Activated T-cell treated with anti-CD3 and anti-CD28 coated beads, Interleukin-2, amount 50 U/mL, for 24 hours (primary cell): ENCODE measurements at regions not wholly inside any gene's neighbourhood (a gene's known extent, or its start where the extent isn't known, plus 50 kb on each side); places are given as distances from the start of the nearest gene placed in this dataset.
"Not testable (repeated sequence)": the region's sequence is repeated elsewhere in the genome, so short reads cannot be mapped to it uniquely, and the experiment has no call there.

Experiments
- DNase-seq: peaks from one replicate; pipeline ENCODE4 v3.0.0-alpha.2; 2020
- H3K27ac Mint-ChIP-seq: 2 replicates; pipeline ENCODE4 v1.8.0; 2020; ENCODE audit warnings: mild to moderate bottlenecking, mixed read lengths
- H3K27me3 Mint-ChIP-seq: 2 replicates; pipeline ENCODE4 v1.8.0; 2020; ENCODE audit warnings: mixed read lengths
- H3K36me3 Mint-ChIP-seq: 2 replicates; pipeline ENCODE4 v1.8.0; 2020; ENCODE audit warnings: low read depth, mixed read lengths
- H3K4me1 Mint-ChIP-seq: 2 replicates; pipeline ENCODE4 v1.8.0; 2020; ENCODE audit warnings: low read depth, mixed read lengths
- H3K4me3 Mint-ChIP-seq: 2 replicates; pipeline ENCODE4 v1.8.0; 2020; ENCODE audit warnings: mild to moderate bottlenecking, moderate library complexity, mixed read lengths
- H3K9me3 Mint-ChIP-seq: 2 replicates; pipeline ENCODE4 v1.8.0; 2020; ENCODE audit warnings: mixed read lengths

- H3K9me3 Mint-ChIP-seq, H3K4me3 Mint-ChIP-seq, H3K27me3 Mint-ChIP-seq, H3K27ac Mint-ChIP-seq, H3K36me3 Mint-ChIP-seq, DNase-seq, H3K4me1 Mint-ChIP-seq: not testable (repeated sequence)
Measured at GRCh38 chr2:87611416-87611815, 136.5 kb upstream of the PLGLB2 start.

DNA sequence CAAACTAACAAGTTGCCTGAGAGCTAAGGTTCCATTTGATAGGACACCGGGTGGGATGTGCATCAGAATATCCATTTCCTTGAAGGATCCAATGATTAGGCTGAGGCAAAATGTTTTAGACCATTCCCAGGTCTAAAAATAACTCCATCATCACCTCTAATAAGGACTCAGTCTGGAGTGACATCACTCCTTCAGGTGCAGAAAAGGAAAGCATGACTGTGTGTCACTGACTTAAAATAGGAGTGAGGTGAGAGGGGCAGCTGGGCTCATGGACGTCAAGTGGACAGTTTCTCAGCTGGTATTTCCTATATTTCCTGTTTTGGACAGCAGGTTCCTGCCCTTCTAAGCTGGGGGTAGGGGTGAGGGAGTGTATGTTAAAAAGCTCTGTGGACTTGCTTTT lies 135.9 kb upstream of the PLGLB2 start:
- H3K27ac Mint-ChIP-seq, H3K4me3 Mint-ChIP-seq, H3K36me3 Mint-ChIP-seq, DNase-seq, H3K27me3 Mint-ChIP-seq, H3K9me3 Mint-ChIP-seq, H3K4me1 Mint-ChIP-seq: not testable (repeated sequence)

GRCh38 chr2:87614829-87615434 lies 133.0 kb upstream of the PLGLB2 start:
- not testable (repeated sequence) for H3K4me1 Mint-ChIP-seq, H3K4me3 Mint-ChIP-seq, H3K27ac Mint-ChIP-seq, H3K36me3 Mint-ChIP-seq, DNase-seq, H3K9me3 Mint-ChIP-seq, H3K27me3 Mint-ChIP-seq

GRCh38 chr2:87619121-87619520 lies 128.8 kb upstream of the PLGLB2 start:
- not testable (repeated sequence) for H3K4me1 Mint-ChIP-seq, DNase-seq, H3K4me3 Mint-ChIP-seq, H3K36me3 Mint-ChIP-seq, H3K9me3 Mint-ChIP-seq, H3K27me3 Mint-ChIP-seq, H3K27ac Mint-ChIP-seq

DNA sequence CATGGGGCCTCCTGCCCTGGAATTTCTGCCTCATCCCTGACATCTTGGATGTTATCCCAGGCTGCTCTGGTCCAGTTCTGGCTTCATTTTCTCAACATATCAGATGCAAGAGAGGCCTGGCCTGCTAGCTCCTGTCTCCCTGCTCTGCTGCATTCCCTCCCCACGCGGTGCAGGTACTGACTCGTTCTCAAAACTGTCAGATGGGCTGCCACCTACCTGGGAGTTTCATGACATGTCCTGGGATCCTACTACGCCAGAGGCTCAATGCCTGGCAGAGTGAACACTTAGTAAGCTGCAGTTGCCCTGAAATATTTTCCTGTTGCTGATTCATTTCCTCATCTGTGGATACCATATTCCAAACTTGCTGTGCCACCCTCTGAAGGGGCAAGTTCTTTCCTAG lies 126.7 kb upstream of the PLGLB2 start:
- not testable (repeated sequence) for H3K27me3 Mint-ChIP-seq

DNA sequence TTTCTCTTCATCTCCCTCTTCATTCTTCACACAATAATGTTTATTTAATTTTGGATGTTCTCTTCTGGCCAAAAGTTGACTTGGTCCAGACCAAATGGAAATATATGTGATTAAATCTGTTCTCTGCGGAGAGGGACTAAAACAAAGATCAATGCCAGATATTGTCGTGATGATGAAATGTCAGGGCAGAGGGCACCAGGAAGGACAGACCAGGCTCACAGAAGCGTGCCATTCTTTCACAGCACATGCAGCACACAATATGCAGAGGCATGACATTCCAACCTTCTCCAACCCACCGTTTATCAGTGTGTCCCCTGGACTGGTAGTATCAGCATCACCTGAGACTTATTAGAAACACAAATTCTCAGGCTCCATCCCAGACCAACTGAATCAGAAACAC lies 125.2 kb upstream of the PLGLB2 start:
- not testable (repeated sequence) for H3K27ac Mint-ChIP-seq, H3K9me3 Mint-ChIP-seq, H3K27me3 Mint-ChIP-seq, H3K4me1 Mint-ChIP-seq, DNase-seq, H3K4me3 Mint-ChIP-seq, H3K36me3 Mint-ChIP-seq

More for the DNA sequence above, 126.7 kb upstream of the PLGLB2 start:
- not testable (repeated sequence) for H3K36me3 Mint-ChIP-seq, H3K4me1 Mint-ChIP-seq, H3K4me3 Mint-ChIP-seq, H3K9me3 Mint-ChIP-seq, H3K27ac Mint-ChIP-seq, DNase-seq

DNA sequence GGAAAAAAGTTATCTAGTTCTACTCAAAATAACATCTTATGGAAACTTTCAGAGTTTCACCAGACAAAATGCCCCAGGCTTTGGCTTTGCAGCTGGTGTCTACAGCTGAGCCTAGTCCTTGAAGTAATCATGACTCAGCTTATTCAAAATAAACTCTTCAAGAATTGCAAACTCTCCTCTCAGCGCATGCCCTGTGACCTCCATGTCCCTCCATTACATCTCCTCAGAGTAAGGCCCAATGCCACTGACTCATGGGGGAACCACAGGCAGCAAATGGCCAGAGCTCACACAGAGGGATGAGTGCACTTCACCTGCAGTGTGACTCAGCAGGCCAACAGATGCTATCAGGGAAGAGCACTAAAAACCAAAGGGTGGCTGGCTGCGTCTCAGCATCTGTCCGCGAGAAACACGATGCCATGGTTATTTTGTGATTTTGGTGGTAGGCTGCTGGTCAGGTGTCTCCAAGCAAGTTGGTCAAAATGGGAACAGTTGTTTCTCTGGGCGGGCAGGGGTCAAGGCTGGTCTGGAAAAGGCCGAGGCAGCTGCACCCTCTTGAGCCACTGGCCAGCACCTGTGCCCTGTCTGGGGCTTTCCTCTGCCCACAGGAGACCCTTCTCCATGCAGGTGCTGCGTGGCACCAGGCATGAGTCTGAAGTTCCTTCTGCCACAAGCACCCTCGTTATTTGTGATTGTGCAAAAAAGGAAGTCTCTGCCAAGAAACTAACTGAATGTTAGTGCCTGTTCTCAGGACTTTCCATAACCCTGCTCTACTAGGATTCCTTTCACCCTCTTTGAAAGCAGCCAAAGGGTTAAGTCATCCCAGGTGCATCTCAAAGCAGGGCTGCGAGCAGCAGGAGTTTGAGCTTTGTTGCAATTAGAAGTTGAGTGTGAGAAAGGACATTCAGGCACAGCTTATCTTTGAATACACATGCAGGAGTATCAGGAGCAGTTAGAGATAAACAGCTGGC lies 118.1 kb upstream of the PLGLB2 start:
- H3K9me3 Mint-ChIP-seq, DNase-seq, H3K27ac Mint-ChIP-seq, H3K36me3 Mint-ChIP-seq, H3K4me3 Mint-ChIP-seq, H3K27me3 Mint-ChIP-seq: not testable (repeated sequence)
- H3K4me1 Mint-ChIP-seq = peaks cover 11% of the 10 kb centered on the region

- not testable (repeated sequence) for H3K4me3 Mint-ChIP-seq, H3K27ac Mint-ChIP-seq, H3K9me3 Mint-ChIP-seq, H3K27me3 Mint-ChIP-seq, H3K36me3 Mint-ChIP-seq, DNase-seq
- peaks cover 14% of the 10 kb centered on the region for H3K4me1 Mint-ChIP-seq
Measured at GRCh38 chr2:87630892-87631291, 117.0 kb upstream of the PLGLB2 start.

DNA sequence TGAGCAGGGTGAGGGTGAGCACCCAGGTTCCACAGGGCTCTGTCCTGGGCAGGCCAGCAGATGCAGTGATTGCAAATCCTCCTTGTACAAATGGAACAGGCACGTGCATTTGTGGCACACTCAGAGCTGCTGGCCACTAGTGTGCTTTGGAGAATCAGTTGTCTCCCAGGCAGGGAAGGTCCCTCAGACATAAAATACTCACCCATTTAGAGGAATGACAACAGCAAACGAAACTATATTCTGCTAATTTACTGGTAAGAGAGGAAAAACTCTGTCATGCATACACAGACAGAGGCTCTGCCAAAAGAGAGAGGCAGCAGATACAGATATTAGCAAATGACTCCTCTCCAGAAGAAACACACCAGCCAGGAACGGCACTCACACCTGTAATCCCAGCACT lies 116.5 kb upstream of the PLGLB2 start:
- Mint-ChIP-seq H3K4me3 (peak overlapping the region; percentile 36), H3K27ac (peak overlapping the region; percentile 96), H3K4me1 (peaks cover 14% of the 10 kb centered on the region)
- H3K27me3 Mint-ChIP-seq, H3K36me3 Mint-ChIP-seq, DNase-seq, H3K9me3 Mint-ChIP-seq: not testable (repeated sequence)

GRCh38 chr2:87633287-87633963 lies 114.5 kb upstream of the PLGLB2 start:
- peak; percentile 41 for DNase-seq
- Mint-ChIP-seq H3K4me1 (peaks cover 14% of the 10 kb centered on the region), H3K27ac (peak overlapping the region; percentile 85)
- not testable (repeated sequence) for H3K36me3 Mint-ChIP-seq, H3K4me3 Mint-ChIP-seq, H3K27me3 Mint-ChIP-seq, H3K9me3 Mint-ChIP-seq

DNA sequence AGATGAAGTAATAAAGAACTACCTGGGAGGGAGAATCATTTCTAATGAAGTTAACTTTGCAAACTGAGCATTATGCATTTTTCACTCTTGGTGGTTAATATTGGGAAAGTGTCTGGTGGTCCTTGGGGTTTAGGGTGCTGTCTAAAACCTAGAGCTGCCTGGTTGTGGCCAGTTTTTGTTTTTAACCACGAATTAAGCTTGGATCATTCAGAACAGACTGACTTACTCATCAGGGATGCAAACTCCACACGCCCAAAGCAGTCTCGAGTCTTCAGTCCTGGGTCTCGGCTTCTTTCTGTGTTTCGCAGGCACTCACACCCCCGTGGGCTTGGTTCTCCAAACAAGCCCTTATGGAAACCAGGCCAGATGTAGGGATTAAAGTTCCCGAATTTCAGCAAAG lies 113.8 kb upstream of the PLGLB2 start:
- not testable (repeated sequence) for H3K9me3 Mint-ChIP-seq, H3K4me3 Mint-ChIP-seq, H3K36me3 Mint-ChIP-seq, DNase-seq, H3K27me3 Mint-ChIP-seq
- peaks cover 14% of the 10 kb centered on the region for H3K4me1 Mint-ChIP-seq
- peak overlapping the region; percentile 93 for H3K27ac Mint-ChIP-seq

DNA sequence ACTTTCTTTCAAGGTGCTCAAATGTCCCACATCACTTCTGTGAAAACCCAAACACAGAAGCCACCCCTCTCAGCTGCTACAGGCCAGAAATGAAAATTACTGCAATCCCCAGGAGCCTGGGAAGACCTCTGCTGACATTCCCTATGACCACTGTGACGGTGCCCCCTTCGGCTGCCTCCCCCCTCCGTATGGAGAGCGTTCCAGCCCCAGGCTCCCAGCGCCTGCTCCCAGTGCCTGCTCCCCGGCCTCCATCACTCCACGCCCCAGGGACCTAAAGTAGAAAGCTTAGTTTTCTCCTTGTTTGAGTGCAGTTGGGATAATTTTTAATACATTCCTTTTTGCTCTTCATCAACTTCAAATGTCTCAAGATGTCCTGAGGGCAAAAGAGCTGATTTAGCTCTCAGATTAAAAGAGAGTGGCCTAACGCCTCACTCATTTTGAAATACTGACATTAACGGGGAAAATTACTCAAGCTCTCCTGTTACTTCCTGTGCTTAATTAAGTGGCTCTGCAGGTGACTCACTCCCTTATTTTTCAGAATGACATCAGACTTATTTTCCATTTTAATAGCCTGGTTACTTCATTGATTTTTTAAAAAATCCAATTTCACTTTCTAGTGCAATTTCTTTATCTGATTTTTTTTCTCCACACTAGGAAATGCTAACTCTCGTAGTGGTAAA lies 112.8 kb upstream of the PLGLB2 start:
- Mint-ChIP-seq H3K4me1 (peaks cover 13% of the 10 kb centered on the region), H3K27ac (peak overlapping the region; percentile 93)
- H3K4me3 Mint-ChIP-seq, H3K9me3 Mint-ChIP-seq, H3K36me3 Mint-ChIP-seq, H3K27me3 Mint-ChIP-seq: not testable (repeated sequence)
- DNase-seq = peak; percentile 34

- H3K9me3 Mint-ChIP-seq, H3K27ac Mint-ChIP-seq, H3K27me3 Mint-ChIP-seq, H3K4me3 Mint-ChIP-seq, H3K36me3 Mint-ChIP-seq, DNase-seq: not testable (repeated sequence)
- H3K4me1 Mint-ChIP-seq = peaks cover 13% of the 10 kb centered on the region
Measured at GRCh38 chr2:87636246-87636645, 111.6 kb upstream of the PLGLB2 start.

- not testable (repeated sequence) for DNase-seq, H3K4me1 Mint-ChIP-seq, H3K27ac Mint-ChIP-seq, H3K36me3 Mint-ChIP-seq, H3K4me3 Mint-ChIP-seq, H3K9me3 Mint-ChIP-seq, H3K27me3 Mint-ChIP-seq
Measured at GRCh38 chr2:87636735-87637134, 111.2 kb upstream of the PLGLB2 start.
